GM23338 (cell line): ENCODE measurements at regions not wholly inside any gene's neighbourhood (a gene's known extent, or its start where the extent isn't known, plus 50 kb on each side); places are given as distances from the start of the nearest gene placed in this dataset.
A peak's percentile ranks its signal among the peaks of the same experiment; 100 is the strongest.

Experiments used
- ATAC-seq: fragments of 200-7000 bp; cut with Tn5 transposase; 3 replicates; pipeline ENCODE4 v1.9.1; 2020
- DNase-seq: peaks from one replicate; pipeline ENCODE4 v3.0.0-alpha.2; 2015; ENCODE audit warnings: low spot score
- H2AFZ ChIP-seq: fragments of 200-600 bp; sonication (generic); 2 replicates; pipeline ENCODE4 v1.8.0; 2016; ENCODE audit warnings: antibody characterized with exemption, mild to moderate bottlenecking, moderate library complexity
- H3F3A ChIP-seq: fragments of 200-600 bp; sonication (generic); replicated peaks from 2 replicates; pipeline ENCODE4 v1.8.0; 2017; ENCODE audit warnings: antibody characterized with exemption, mixed run types, low read depth
- H3K27ac ChIP-seq: fragments of 200-600 bp; sonication (generic); 2 replicates; pipeline ENCODE4 v1.6.1; 2016; ENCODE audit warnings: low read depth
- H3K27me3 ChIP-seq: fragments of 200-600 bp; sonication (generic); 2 replicates; pipeline ENCODE4 v1.8.0; 2016; ENCODE audit warnings: mild to moderate bottlenecking, mixed run types, moderate library complexity; ENCODE audit not compliant: insufficient read depth
- H3K36me3 ChIP-seq: fragments of 200-600 bp; sonication (generic); 2 replicates; pipeline ENCODE4 v1.8.0; 2016; ENCODE audit warnings: mild to moderate bottlenecking; ENCODE audit not compliant: insufficient read depth
- H3K4me1 ChIP-seq: fragments of 200-600 bp; sonication (generic); 2 replicates; pipeline ENCODE4 v1.8.0; 2016; ENCODE audit warnings: mild to moderate bottlenecking, moderate library complexity; ENCODE audit not compliant: insufficient read depth
- H3K4me2 ChIP-seq: fragments of 200-600 bp; sonication (generic); 2 replicates; pipeline ENCODE4 v1.7.1; 2017; ENCODE audit warnings: mixed run types
- H3K4me3 ChIP-seq: fragments of 200-600 bp; sonication (generic); 2 replicates; pipeline ENCODE4 v1.6.1; 2016; ENCODE audit warnings: mixed run types
- H3K79me2 ChIP-seq: fragments of 200-600 bp; sonication (generic); replicated peaks from 2 replicates; pipeline ENCODE4 v1.8.0; 2017; ENCODE audit warnings: mild to moderate bottlenecking; ENCODE audit not compliant: insufficient read depth
- H3K9me2 ChIP-seq: fragments of 200-600 bp; sonication (generic); 2 replicates; pipeline ENCODE4 v1.8.0; 2017; ENCODE audit not compliant: insufficient read depth
- H4K20me1 ChIP-seq: fragments of 200-600 bp; sonication (generic); replicated peaks from 2 replicates; pipeline ENCODE4 v1.8.0; 2017; ENCODE audit warnings: mild to moderate bottlenecking; ENCODE audit not compliant: insufficient read depth
- H3K27ac Mint-ChIP-seq: 2 replicates; pipeline ENCODE4 v1.8.0; 2020; ENCODE audit warnings: inconsistent platforms, mild to moderate bottlenecking, moderate library complexity, mixed read lengths
- H3K27me3 Mint-ChIP-seq: 3 replicates; pipeline ENCODE4 v1.8.0; 2022; ENCODE audit warnings: low read depth, mild to moderate bottlenecking, moderate library complexity, mixed read lengths, inconsistent platforms; ENCODE audit not compliant: insufficient read depth, poor library complexity
- H3K36me3 Mint-ChIP-seq: 3 replicates; pipeline ENCODE4 v1.8.0; 2021; ENCODE audit warnings: low read depth, mild to moderate bottlenecking, inconsistent platforms, moderate library complexity, mixed read lengths
- H3K4me1 Mint-ChIP-seq: 3 replicates; pipeline ENCODE4 v1.8.0; 2020; ENCODE audit warnings: mild to moderate bottlenecking, inconsistent platforms, mixed read lengths
- H3K4me3 Mint-ChIP-seq: 3 replicates; pipeline ENCODE4 v1.8.0; 2021; ENCODE audit warnings: moderate library complexity, mild to moderate bottlenecking, inconsistent platforms, mixed read lengths
- H3K9me3 Mint-ChIP-seq: 3 replicates; pipeline ENCODE4 v1.8.0; 2020; ENCODE audit warnings: moderate library complexity, mild to moderate bottlenecking, inconsistent platforms, mixed read lengths
- CREB1 ChIP-seq: fragments of 250-450 bp; sonication (Bioruptor Pico); IDR thresholded peaks from 2 replicates; pipeline ENCODE4 v1.5.0; 2020; ENCODE audit warnings: low read depth, mild to moderate bottlenecking, moderate library complexity
- ETS1 ChIP-seq: IDR thresholded peaks from 2 replicates; pipeline ENCODE4 v1.6.1; 2016; ENCODE audit warnings: antibody characterized with exemption
- EZH2 ChIP-seq: fragments of 200-600 bp; sonication (generic); IDR thresholded peaks from one replicate; pipeline ENCODE4 v1.8.0; 2017; ENCODE audit warnings: antibody characterized with exemption, mild to moderate bottlenecking, low read depth; ENCODE audit not compliant: unreplicated experiment
- EZH2phosphoT487 ChIP-seq: fragments of 200-600 bp; sonication (generic); IDR thresholded peaks from one replicate; pipeline ENCODE4 v1.8.1; 2018; ENCODE audit warnings: antibody characterized with exemption; ENCODE audit not compliant: unreplicated experiment
- JUNB ChIP-seq: IDR thresholded peaks from one replicate; pipeline ENCODE4 v1.6.1; 2016; ENCODE audit warnings: antibody characterized with exemption; ENCODE audit not compliant: unreplicated experiment
- NANOG ChIP-seq: IDR thresholded peaks from 2 replicates; pipeline ENCODE4 v1.6.1; 2016; ENCODE audit warnings: antibody characterized with exemption, borderline replicate concordance
- POLR2AphosphoS5 ChIP-seq: IDR thresholded peaks from 2 replicates; pipeline ENCODE4 v1.6.1; 2016; ENCODE audit warnings: antibody characterized with exemption, low read depth
- REST ChIP-seq: IDR thresholded peaks from one replicate; pipeline ENCODE4 v1.6.1; 2018; ENCODE audit warnings: antibody characterized with exemption; ENCODE audit not compliant: unreplicated experiment
- STAT1 ChIP-seq: IDR thresholded peaks from one replicate; pipeline ENCODE4 v1.6.1; 2016; ENCODE audit warnings: antibody characterized with exemption; ENCODE audit not compliant: unreplicated experiment
- ZNF114 ChIP-seq: fragments of 250-450 bp; sonication (Bioruptor Pico); IDR thresholded peaks from 2 replicates; pipeline ENCODE4 v1.5.0; 2020; ENCODE audit warnings: mild to moderate bottlenecking, moderate library complexity
- ZNF331 ChIP-seq: fragments of 250-450 bp; sonication (Bioruptor Pico); IDR thresholded peaks from 2 replicates; pipeline ENCODE4 v1.5.0; 2020; ENCODE audit warnings: low read depth, mild to moderate bottlenecking, moderate library complexity
- ZNF462 ChIP-seq: fragments of 250-450 bp; sonication (Bioruptor Pico); IDR thresholded peaks from 2 replicates; pipeline ENCODE4 v1.5.0; 2020; ENCODE audit warnings: mild to moderate bottlenecking, moderate library complexity
- TF ChIP-seq, protein P1 (sequence below), 2 experiments: fragments of 200-600 bp in 1 of 2; sonication (generic) in 1 of 2; conservative IDR thresholded peaks; 2 replicates each; pipeline versions ENCODE4 v1.5.1 to v1.6.1; 2016 to 2017; ENCODE audit warnings: antibody characterized with exemption in 2 of 2, low read depth in 2 of 2, mild to moderate bottlenecking in 2 of 2, moderate library complexity in 1 of 2

DNA sequence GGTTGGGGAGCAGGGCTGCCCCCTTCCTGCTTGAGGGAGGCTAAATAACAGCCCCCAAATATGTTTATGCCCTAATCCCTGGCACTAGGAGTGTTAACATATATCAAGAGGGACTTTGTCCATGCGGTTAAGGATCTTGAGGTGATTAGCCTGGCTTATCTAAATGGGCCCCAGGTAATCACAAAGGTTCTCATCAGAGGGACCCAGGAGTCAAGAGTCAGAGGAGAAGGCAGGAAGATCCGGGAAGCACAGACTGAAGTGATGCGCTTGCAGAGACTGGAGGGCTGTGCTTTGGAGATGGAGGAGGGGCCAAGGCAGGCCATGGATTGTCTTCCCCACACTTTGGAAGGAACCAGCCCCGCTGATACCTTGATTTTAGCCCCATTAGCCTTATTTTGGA is 86.4 kb downstream of the IER5 start:
- Histone ChIP-seq H2AFZ (peak overlapping the region; percentile 38; the same call in 1 of the 2 replicates), H3K27me3 (no peaks in the 10 kb centered on the region), H3K4me1 (peaks cover 7% of the 10 kb centered on the region; the same call in 1 of the 2 replicates), H3K4me2 (no peak overlapping the region), H3K36me3 (0 out of 2 replicates have a peak, but pooled peaks cover 3% of the 10 kb centered on the region), H3K79me2 (no peaks in the 10 kb centered on the region), H4K20me1 (no peaks in the 10 kb centered on the region), H3F3A (no peaks in the 10 kb centered on the region), H3K27ac (no peak overlapping the region), H3K9me2 (no peaks in the 10 kb centered on the region), H3K4me3 (no peak overlapping the region)
- TF ChIP-seq EZH2: no peak
- no peak for TF ChIP-seq ZNF462 (CRISPR knock-in tag)
- no peak for TF ChIP-seq STAT1
- no peak for TF ChIP-seq NANOG
- no peak for TF ChIP-seq CREB1 (CRISPR knock-in tag)
- TF ChIP-seq ZNF114 (CRISPR knock-in tag): no peak
- TF ChIP-seq, protein P1, sequence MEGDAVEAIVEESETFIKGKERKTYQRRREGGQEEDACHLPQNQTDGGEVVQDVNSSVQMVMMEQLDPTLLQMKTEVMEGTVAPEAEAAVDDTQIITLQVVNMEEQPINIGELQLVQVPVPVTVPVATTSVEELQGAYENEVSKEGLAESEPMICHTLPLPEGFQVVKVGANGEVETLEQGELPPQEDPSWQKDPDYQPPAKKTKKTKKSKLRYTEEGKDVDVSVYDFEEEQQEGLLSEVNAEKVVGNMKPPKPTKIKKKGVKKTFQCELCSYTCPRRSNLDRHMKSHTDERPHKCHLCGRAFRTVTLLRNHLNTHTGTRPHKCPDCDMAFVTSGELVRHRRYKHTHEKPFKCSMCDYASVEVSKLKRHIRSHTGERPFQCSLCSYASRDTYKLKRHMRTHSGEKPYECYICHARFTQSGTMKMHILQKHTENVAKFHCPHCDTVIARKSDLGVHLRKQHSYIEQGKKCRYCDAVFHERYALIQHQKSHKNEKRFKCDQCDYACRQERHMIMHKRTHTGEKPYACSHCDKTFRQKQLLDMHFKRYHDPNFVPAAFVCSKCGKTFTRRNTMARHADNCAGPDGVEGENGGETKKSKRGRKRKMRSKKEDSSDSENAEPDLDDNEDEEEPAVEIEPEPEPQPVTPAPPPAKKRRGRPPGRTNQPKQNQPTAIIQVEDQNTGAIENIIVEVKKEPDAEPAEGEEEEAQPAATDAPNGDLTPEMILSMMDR (conservative IDR thresholded peaks at IDR 0.05; ENCODE audit: low read depth in 2 of 2): no peak
- TF ChIP-seq JUNB: no peak
- no peak for TF ChIP-seq REST
- no peak for TF ChIP-seq ZNF331
- no peak for TF ChIP-seq POLR2AphosphoS5
- no peak for TF ChIP-seq EZH2phosphoT487
- TF ChIP-seq ETS1: no peak
- Mint-ChIP-seq H3K27ac (no peak overlapping the region), H3K36me3 (peaks cover 8% of the 10 kb centered on the region; the same call in 1 of the 3 replicates), H3K27me3 (peaks cover 17% of the 10 kb centered on the region), H3K4me1 (peaks cover 13% of the 10 kb centered on the region), H3K4me3 (no peak overlapping the region), H3K9me3 (peaks cover 10% of the 10 kb centered on the region)
- ATAC-seq: peak; percentile 19; the same call in 1 of the 3 replicates
- no peak for DNase-seq
